ENCODE measurements at regions not wholly inside any gene's neighbourhood (a gene's known extent, or its start where the extent isn't known, plus 50 kb on each side); places are given as distances from the start of the nearest gene placed in this dataset.
A peak's percentile ranks its signal among the peaks of the same experiment; 100 is the strongest.

DNA sequence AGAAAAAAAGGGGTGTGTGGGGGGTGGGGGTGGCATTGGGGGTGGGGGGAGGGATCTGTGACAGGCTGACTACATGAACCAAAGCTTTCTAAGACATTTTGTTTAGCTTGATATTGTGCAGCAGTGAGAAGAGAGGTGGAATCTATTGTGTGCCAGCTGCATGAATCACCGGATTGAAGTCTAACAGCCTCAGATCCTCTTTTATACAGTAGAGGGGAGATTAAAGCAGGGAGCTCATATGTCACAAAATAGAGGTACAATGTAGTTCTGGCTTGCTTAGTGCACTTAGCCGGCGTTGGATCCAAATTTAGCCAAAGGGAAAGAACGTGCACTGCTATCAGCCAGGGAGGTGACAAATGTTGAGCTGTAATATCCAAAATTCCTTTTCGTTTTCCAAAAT is 404.2 kb upstream of the CITED2 start:
- Histone ChIP-seq H2AFZ (ENCODE audit: low read depth, low read length) (no peak overlapping the region), H3K4me1 (ENCODE audit: insufficient read depth, low read length) (peaks cover 4% of the 10 kb centered on the region), H3K9me3 (ENCODE audit: insufficient read depth, low read depth, low read length) (no peaks in the 10 kb centered on the region), H3K27ac (ENCODE audit: low read depth, low read length) (no peak overlapping the region), H3K27me3 (ENCODE audit: insufficient read depth, low read length) (no peaks in the 10 kb centered on the region), H4K20me1 (ENCODE audit: insufficient read depth, low read length) (no peaks in the 10 kb centered on the region), H3K4me3 (ENCODE audit: insufficient read depth, low read depth, low read length) (no peak overlapping the region), H3K79me2 (ENCODE audit: insufficient read depth, low read length) (no peaks in the 10 kb centered on the region), H3K36me3 (ENCODE audit: insufficient read depth, low read length) (no peaks in the 10 kb centered on the region), H3K4me2 (ENCODE audit: low read length) (peak overlapping the region; percentile 5), H3K9ac (ENCODE audit: low read length) (no peak overlapping the region)
- FAIRE-seq, result no peak
- TF ChIP-seq EZH2 (IDR thresholded peaks at IDR 0.05; ENCODE audit: insufficient read depth, low read length), result no peak
- TF ChIP-seq, protein P1, sequence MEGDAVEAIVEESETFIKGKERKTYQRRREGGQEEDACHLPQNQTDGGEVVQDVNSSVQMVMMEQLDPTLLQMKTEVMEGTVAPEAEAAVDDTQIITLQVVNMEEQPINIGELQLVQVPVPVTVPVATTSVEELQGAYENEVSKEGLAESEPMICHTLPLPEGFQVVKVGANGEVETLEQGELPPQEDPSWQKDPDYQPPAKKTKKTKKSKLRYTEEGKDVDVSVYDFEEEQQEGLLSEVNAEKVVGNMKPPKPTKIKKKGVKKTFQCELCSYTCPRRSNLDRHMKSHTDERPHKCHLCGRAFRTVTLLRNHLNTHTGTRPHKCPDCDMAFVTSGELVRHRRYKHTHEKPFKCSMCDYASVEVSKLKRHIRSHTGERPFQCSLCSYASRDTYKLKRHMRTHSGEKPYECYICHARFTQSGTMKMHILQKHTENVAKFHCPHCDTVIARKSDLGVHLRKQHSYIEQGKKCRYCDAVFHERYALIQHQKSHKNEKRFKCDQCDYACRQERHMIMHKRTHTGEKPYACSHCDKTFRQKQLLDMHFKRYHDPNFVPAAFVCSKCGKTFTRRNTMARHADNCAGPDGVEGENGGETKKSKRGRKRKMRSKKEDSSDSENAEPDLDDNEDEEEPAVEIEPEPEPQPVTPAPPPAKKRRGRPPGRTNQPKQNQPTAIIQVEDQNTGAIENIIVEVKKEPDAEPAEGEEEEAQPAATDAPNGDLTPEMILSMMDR (IDR thresholded peaks at IDR 0.05; ENCODE audit: insufficient read depth, low read depth, low read length), result no peak
- no peak overlapping the region for H3K27ac Mint-ChIP-seq (ENCODE audit: unreplicated experiment)
- peak; percentile 54 for DNase-seq (ENCODE audit: low read depth)
- H3K4me3 Mint-ChIP-seq (ENCODE audit: unreplicated experiment), result no peak overlapping the region
- peaks cover 32% of the 10 kb centered on the region for H3K4me1 Mint-ChIP-seq (ENCODE audit: low read depth, unreplicated experiment)
- H3K9me3 Mint-ChIP-seq (ENCODE audit: unreplicated experiment), result peaks cover 2% of the 10 kb centered on the region
- no peaks in the 10 kb centered on the region for H3K27me3 Mint-ChIP-seq (ENCODE audit: low read depth, unreplicated experiment)
- no peaks in the 10 kb centered on the region for H3K36me3 Mint-ChIP-seq (ENCODE audit: low read depth, unreplicated experiment)

DNA sequence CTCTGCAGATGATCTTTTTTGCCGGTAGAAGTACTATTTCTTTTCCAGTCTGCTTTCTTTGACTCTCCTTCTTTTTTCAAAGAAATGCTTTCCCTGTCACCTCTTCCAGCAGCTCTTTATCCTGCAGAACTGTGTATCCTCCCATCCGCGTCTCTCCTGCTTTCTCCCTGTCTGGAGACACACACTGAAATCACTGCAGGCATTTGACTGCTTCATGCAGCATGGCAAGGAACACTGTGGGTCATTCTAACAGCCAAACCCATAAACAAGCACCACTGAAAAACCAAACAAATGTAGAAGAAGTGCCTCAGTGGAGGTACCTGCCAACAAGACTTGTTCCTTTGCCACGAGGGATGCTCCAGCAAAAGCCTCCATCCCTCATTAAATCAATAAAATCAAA is 403.7 kb upstream of the CITED2 start:
- no peaks in the 10 kb centered on the region for H3K27me3 ChIP-seq (ENCODE audit: insufficient read depth, low read length)
- no peaks in the 10 kb centered on the region for H3K9me3 ChIP-seq (ENCODE audit: insufficient read depth, low read depth, low read length)
- H3K79me2 ChIP-seq (ENCODE audit: insufficient read depth, low read length), result no peaks in the 10 kb centered on the region
- Mint-ChIP-seq H3K4me3 (ENCODE audit: unreplicated experiment) (no peak overlapping the region), H3K4me1 (ENCODE audit: low read depth, unreplicated experiment) (peaks cover 32% of the 10 kb centered on the region), H3K36me3 (ENCODE audit: low read depth, unreplicated experiment) (no peaks in the 10 kb centered on the region), H3K27ac (ENCODE audit: unreplicated experiment) (no peak overlapping the region), H3K9me3 (ENCODE audit: unreplicated experiment) (peaks cover 2% of the 10 kb centered on the region), H3K27me3 (ENCODE audit: low read depth, unreplicated experiment) (no peaks in the 10 kb centered on the region)
- FAIRE-seq (no peak), DNase-seq (ENCODE audit: low read depth) (no peak)
- H3K4me1 ChIP-seq (ENCODE audit: insufficient read depth, low read length), result peaks cover 4% of the 10 kb centered on the region
- no peaks in the 10 kb centered on the region for H3K36me3 ChIP-seq (ENCODE audit: insufficient read depth, low read length)
- H4K20me1 ChIP-seq (ENCODE audit: insufficient read depth, low read length), result no peaks in the 10 kb centered on the region
- peak overlapping the region; percentile 23 for H3K4me2 ChIP-seq (ENCODE audit: low read length)
- no peak overlapping the region for H3K27ac ChIP-seq (ENCODE audit: low read depth, low read length)
- TF ChIP-seq, protein P1 (IDR thresholded peaks at IDR 0.05; ENCODE audit: insufficient read depth, low read depth, low read length), result no peak
- no peak for TF ChIP-seq EZH2 (IDR thresholded peaks at IDR 0.05; ENCODE audit: insufficient read depth, low read length)
- no peak overlapping the region for H2AFZ ChIP-seq (ENCODE audit: low read depth, low read length)
- no peak overlapping the region for H3K9ac ChIP-seq (ENCODE audit: low read length)
- no peak overlapping the region for H3K4me3 ChIP-seq (ENCODE audit: insufficient read depth, low read depth, low read length)

DNA sequence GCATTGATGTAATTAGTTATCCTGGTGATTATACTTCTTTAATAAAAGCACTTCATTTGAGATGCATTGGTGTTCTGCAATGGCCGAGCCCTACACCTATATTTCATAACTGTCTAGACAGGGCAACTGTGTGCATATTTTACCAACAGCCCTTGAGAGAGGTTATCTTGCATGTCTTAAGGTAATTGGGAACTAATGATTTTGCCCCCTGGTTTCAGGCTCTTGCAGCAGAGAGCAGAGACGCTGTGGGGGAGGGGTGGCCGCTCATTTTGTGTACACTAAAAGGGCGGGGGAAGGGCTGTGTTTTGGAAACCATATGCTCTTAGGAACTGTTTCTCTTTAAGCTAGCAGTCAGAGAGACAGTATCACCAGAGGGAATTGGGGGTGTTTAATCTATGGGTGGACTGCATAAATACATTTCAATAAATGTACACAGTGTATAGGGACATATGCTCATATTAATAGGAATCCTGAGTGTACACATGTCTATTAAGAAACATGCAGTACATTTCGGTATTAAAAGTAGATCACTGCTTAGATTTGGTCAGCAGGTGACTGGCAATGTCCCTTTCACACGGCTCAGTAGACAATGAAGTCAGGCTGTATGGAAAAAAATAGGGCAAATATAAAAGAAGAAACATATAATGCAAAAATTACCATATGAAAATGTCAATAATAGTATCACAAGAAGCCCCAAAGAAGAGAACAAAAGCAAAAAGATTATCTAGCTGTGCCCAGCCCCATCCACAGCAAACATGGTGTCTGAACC is 402.9 kb upstream of the CITED2 start:
- H3K36me3 Mint-ChIP-seq (ENCODE audit: low read depth, unreplicated experiment), result no peaks in the 10 kb centered on the region
- H3K27me3 Mint-ChIP-seq (ENCODE audit: low read depth, unreplicated experiment), result no peaks in the 10 kb centered on the region
- DNase-seq (ENCODE audit: low read depth), result no peak
- H3K4me3 Mint-ChIP-seq (ENCODE audit: unreplicated experiment), result no peak overlapping the region
- no peak for FAIRE-seq
- peaks cover 32% of the 10 kb centered on the region for H3K4me1 Mint-ChIP-seq (ENCODE audit: low read depth, unreplicated experiment)
- no peaks in the 10 kb centered on the region for H3K79me2 ChIP-seq (ENCODE audit: insufficient read depth, low read length)
- H3K9me3 Mint-ChIP-seq (ENCODE audit: unreplicated experiment), result peaks cover 2% of the 10 kb centered on the region
- peaks cover 4% of the 10 kb centered on the region for H3K4me1 ChIP-seq (ENCODE audit: insufficient read depth, low read length)
- no peak overlapping the region for H3K27ac ChIP-seq (ENCODE audit: low read depth, low read length)
- H3K27ac Mint-ChIP-seq (ENCODE audit: unreplicated experiment), result no peak overlapping the region
- no peak overlapping the region for H3K4me2 ChIP-seq (ENCODE audit: low read length)
- TF ChIP-seq, protein P1 (IDR thresholded peaks at IDR 0.05; ENCODE audit: insufficient read depth, low read depth, low read length), result no peak
- no peak for TF ChIP-seq EZH2 (IDR thresholded peaks at IDR 0.05; ENCODE audit: insufficient read depth, low read length)
- H4K20me1 ChIP-seq (ENCODE audit: insufficient read depth, low read length), result no peaks in the 10 kb centered on the region
- H3K9me3 ChIP-seq (ENCODE audit: insufficient read depth, low read depth, low read length), result no peaks in the 10 kb centered on the region
- no peak overlapping the region for H2AFZ ChIP-seq (ENCODE audit: low read depth, low read length)
- H3K36me3 ChIP-seq (ENCODE audit: insufficient read depth, low read length), result no peaks in the 10 kb centered on the region
- no peaks in the 10 kb centered on the region for H3K27me3 ChIP-seq (ENCODE audit: insufficient read depth, low read length)
- no peak overlapping the region for H3K4me3 ChIP-seq (ENCODE audit: insufficient read depth, low read depth, low read length)
- no peak overlapping the region for H3K9ac ChIP-seq (ENCODE audit: low read length)
